GM18507 (cell line): ENCODE measurements at regions not wholly inside any gene's neighbourhood (a gene's known extent, or its start where the extent isn't known, plus 50 kb on each side); places are given as distances from the start of the nearest gene placed in this dataset.

Source experiments
- DNase-seq: peaks from one replicate; pipeline ENCODE4 v3.0.0; 2011; ENCODE audit warnings: low read depth; ENCODE audit not compliant: insufficient read length; ENCODE audit errors: extremely low spot score
- FAIRE-seq: peaks from 2 replicates; lab custom pipeline; 2011; peaks lifted over from hg19 to GRCh38; lab: Jason Lieb, UNC

DNA sequence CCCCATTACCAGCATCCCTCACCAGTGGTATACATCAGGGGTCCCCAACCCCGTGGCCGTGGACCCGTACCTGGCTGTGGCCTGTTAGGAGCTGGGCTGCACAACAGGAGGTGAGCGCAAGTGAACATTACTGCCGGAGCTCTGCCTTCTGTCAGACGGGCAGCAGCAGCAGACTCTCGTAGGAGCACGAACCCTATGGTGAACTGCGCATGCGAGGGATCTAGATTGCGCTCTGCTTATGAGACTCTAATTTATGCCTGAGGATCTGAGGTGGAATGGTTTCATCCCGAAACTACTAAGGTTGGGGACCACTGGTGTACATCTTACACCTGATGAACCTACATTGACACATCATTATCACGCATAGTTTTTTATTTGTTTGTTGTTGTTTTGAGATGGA, 52.8 kb upstream of the DHX15 start:
- no peak for DNase-seq
- no peak for FAIRE-seq

DNA sequence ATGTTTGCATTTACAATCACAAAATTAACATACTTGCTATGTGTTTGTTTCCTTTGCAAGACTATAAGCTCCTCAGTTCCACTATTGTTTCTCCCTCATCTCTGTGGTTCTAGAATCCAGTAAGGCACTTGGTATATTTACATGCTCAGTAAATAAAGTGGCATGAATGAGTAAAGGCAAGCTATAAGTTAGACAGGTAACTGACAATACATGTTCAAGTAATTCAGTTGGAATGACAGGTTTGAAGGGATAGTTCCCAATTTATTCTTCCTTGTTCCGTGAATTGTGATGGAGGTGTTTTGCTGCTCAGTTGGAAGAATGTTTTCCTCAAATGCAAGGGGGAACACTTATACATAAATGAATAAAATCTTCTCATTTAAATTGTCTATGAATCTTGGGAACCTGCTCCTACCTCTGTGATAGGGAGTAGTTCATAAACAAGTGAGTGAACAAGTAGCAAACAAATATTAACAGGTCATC, 54.1 kb upstream of the DHX15 start:
- FAIRE-seq (no peak), DNase-seq (no peak)

DNA sequence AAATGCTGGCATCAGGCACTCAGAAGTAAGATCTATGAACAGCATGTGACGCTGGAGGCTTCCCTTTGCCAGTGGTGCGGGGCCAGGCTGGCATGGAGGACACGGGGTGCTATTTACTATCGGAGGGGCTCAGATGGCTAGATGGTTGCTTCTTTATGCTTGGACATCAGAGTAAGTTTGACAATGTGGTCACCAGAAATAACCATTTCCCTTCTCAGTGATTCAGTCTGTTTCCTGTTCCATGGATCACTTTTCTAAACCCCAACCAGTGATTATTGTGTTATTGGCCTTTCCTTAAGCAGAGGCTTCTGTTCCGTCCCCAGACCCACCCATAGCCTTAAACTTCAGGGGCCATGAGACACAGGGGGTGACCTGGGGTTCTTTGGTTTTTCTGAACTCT, 55.4 kb upstream of the DHX15 start:
- DNase-seq (no peak), FAIRE-seq (no peak)

DNA sequence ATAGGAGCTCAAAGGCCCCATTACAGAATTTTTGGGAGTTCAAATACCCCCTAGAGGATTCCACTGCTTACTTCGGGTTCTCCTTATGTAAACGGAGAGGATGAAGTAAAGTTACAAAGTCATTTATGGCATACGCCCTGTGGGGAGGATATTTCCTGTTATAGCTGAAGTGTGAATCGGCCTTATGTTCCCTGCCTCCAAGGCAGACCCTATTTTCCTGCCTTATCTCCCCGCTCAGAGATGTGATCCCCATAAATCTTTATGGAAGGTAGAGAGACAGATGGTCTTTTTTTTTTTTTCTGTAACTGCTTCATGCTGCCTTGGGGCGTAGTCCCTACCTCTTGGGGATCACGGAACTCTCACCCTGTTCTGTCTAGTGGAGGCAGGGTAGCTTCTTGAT, 56.0 kb upstream of the DHX15 start:
- FAIRE-seq: no peak
- no peak for DNase-seq

DNA sequence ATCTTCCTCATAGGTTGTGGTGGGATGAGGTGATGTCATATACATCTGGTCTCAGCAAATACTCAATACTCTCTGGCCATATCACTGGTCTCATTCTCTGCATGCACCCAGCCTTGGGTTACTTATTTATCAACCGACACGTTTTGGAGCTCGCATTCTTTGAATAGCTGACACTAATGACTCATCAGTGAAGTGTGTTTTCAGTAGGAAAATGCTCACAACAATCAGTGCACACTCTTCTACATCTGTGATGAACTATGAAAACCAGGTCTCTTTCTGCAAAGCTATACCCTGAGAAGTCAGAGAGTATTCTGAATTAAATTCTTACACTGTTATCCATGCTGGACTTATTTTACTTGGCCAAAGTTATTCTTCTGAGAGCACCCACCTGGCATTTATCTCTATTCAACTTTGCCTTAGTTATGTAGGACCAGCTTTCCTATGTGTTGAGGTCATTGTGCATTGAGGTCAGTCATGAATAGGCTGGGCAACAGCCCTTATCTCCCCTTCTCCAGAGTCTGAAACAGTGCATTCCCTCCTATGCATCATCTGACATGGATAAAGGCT, 58.7 kb upstream of the DHX15 start:
- DNase-seq: no peak
- peak; percentile 24 for FAIRE-seq

DNA sequence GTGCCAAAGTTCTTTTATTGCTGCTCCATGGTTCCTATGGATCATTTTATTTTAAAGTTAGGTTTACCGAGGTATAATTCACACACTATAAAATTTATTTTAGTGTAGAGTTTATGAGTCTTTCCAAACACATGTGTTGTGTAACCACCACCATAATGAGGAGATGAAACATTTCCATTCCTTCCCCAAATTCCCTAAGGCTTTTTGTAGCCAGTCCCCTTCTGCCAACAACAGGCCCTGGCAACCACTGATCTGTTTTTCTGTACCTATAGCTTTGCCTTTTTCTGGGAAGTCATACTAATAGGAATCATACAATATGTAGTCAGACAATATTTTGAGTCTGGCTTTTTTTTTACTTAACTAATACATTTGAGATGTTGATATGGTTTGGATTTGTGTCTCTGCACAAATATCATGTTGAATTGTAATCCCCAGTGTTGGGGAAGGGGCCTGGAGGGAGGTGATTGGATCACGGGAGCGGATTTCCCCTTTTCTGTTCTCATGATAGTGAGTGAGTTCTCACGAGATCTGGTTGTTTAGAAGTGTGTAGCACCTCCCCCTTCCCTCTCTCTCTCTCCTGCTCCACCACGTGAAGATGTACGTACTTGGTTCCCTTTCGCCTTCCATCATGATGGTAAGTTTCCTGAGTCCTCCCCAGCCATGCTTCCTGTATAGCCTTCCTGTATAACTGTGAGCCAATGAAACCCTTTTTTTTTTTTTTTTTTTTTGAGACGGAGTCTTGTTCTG, 59.6 kb upstream of the DHX15 start:
- no peak for FAIRE-seq
- DNase-seq: no peak

DNA sequence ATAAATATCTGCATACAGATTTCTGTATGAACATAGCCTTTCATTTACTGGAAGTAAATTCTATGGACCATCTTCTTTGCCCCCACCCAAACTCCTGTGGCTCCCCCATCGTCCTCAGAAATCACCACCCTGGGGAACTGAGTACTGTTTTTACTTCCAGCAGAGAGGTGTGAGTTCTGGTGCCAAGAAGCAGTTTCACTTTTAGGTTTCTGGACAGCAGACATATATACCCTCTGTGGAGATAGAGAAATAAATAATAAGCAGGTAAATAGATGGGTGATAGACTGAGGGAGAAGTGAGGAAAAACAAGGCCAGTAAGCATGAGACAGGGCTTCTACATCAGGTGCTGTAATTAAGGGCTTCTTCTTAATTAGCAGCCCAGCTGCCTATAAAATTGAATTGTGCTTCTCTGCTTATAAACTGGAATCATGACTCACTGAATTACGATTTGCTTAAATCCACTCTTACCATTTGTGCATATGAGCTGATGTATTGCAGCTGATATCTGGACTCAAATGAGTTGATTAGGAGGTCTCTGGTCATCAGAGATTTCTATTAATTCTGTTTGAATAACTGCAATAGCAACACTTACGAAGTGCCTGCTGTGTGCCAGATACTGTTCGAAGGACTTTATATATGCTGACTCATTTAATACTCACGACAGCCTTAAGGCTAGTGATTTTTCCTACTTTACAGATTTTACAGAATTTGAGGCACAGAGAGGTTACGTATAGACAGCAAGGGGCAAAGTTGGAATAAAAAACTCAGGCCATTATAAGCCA, 60.8 kb upstream of the DHX15 start:
- FAIRE-seq (no peak), DNase-seq (no peak)

DNA sequence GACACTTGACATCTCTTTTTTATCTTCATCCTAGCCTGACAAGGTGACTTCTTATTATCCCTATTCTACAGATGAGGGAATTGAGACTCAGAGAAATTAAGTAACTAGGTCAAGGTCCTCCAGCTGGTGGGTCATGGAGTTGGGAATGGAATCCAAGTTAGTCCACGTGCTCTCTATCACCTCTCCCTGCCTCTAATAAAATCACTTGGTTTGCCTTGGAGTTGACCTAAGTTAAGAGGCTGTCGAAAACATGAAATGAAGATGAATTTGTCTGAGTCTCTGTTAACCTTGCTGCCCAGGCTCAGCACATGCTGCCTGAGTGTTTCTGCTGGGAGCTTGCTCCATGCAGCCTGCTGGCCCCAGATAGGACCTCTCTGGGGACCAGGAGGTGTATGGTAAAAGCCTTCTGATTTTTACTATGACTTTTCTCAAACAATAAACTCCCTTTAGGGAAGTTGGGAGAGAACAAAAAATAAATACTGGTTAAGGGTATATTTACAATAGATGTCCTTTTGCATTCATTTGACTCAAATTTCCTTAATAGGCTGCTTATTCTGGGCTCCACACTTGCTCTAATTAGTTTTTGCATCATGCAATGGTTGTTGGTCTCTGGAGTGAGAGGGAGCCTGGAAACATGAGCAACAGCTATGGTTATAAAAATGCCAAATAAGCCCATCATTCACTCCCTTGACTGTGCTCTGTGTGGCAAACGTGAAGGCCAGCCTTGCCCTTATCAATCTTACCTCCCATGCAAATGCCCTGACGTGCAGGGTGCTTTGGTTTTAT, 61.6 kb upstream of the DHX15 start:
- DNase-seq (no peak), FAIRE-seq (no peak)

DNA sequence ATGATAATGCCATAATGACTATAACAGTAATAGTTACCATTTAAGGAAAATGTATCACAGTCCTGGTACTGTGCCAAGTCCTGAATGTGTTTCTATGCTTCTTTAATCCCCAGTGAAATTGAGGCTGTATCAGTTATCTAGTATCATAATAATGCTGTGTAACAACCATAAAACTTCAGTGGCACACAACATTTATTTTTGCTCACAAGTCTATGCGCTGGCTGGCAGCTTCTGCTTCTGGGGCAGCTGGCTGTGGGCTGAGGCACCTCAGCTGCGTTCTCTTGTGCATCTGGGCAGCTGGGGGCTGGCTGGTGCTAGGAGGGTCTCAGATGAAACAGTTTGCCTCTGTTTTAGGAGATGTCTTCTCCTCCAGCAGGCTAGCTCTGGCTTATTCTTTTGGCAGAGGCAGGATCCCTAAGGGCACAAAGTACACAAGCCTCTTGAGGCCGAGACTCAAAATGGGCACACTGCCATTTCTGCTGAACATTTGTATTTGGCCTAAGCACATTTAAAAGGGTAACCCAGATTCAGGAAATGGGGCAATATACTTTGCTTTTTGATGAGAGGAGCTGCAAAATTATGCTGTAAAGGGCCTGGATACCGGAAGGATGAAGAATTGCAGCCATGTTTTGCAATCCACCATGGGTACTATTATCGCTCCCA, 62.6 kb upstream of the DHX15 start:
- DNase-seq (no peak), FAIRE-seq (no peak)

DNA sequence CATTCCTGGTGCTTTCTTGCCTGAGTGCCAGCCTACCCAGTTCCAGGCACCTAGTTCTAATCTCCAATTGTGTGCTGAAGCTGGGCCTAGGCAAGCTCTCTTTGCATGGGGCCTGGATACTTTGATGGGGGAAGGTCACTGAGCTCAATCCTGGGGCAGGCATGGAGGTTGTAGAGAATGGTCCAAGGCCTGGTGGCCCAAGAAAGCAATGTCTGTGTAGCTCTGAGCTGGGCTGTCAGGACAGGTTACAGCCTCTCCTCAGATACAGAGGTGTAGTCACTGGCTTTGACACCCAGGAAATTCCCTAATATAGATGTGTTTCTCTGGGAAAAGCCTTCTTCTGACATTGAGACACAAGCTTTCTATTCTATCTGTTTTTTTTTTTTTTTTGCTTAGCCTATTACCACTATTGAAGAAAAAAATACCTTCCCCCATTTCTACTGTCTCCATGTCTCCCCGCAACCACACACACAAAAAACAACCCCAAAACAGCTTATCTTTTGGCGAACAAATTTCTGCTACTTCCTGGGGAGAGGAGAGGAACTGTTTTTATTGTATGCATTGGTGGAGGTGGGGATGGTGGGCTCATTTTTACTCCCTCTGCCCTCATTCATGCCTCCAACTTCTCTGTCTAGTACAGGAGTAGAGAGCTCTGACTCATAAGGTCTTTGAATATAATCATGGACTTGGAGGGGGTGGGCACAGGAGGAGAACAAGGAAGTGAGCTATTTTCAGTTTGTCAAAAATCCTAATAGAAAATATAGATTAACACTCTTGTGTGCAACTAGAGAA, 66.7 kb upstream of the DHX15 start:
- FAIRE-seq (no peak), DNase-seq (no peak)

DNA sequence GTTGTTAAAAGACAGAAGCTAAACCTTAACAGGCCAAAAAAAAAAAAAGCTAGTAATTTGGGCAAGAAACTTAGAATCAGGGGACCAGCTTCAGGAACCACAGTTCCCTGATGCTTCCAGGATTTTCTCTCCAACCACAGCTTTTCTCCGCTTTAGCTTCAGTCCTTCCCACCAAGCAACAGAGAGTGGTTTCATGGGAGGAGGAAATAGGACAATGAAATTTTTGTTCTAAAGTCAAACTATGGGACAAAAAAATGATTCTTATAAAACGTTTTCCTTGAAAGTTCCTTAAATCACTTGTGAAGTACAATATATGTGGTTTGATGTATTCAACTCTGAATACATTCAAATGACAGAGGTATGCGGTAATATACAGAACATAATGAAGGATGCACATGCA, 71.0 kb upstream of the DHX15 start:
- DNase-seq (no peak), FAIRE-seq (no peak)

DNA sequence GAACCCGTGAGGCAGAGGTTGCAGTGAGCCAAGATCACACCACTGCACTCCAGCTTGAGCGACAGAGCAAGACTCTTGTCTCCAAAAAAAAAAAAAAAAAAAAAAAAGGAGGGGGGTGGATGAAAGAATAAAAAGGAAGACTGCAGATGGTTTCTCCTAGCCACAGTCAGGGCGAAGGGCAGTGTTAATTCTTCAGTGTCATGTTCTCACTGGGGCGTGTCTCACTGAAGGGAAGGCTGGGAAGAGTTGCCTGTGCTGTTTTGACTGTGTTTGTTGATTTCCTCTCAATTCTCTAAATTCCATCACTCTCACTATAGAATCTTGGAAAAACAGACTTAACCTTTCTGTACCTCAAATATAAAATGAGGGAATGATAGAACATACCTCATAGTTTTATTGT, 71.6 kb upstream of the DHX15 start:
- DNase-seq (no peak), FAIRE-seq (no peak)

DNA sequence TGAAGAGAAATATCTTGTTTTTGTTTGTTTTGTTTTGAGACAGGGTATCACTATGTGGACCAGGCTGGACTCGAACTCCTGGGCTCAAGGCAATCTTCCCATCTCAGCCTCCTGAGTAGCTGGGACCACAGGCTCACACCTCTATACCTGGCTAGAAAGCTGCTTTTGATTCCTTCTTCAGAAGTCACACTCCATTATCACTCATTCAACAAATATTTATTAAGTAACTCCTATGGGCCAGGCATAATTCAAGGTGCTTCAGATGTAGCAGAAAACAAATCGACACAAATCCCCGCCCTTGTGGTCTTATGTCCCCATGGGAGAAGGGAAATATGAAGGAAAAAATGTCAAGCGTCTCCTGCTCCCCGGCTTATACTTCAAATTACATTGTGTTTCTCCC, 72.6 kb upstream of the DHX15 start:
- no peak for FAIRE-seq
- DNase-seq: no peak

DNA sequence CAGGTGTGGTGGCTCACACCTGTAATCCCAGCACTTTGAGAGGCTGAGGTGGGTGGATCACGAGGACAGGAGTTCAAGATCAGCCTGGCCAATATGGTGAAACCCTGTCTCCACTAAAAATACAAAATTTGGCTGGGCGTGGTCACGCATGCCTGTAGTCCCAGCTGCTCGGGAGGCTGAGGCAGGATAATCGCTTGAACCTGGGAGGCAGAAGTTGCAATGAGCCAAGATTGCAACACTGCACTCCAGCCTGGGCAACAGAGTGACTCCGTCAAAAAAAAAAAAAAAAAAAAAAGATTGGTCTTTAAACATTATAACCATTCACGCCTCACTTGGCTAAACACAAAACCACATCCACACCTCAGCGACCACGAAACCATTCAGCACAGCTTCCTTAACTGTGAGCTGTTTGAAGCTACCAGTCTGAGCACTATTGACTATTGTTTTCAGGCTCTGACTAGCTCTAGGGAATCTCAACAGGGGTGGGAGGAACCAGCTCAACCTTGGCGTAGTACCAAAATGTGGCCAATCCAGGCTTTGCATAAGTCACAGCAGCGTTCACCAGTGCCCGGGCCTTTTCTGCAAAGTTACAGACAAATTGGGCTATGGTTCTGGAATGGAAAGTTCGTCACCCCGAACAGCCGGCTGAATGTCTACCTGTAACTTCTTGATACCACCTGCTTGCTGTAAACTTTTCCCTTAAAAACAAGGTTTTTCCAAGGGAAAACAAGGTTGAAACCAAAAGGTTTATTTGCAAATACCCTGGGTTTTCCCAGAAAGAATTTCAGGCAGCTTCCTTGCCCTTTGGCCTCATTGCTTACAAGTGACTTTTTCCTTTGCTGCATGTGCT, 73.6 kb upstream of the DHX15 start:
- FAIRE-seq (peak; percentile 94), DNase-seq (peak; percentile 11)

DNA sequence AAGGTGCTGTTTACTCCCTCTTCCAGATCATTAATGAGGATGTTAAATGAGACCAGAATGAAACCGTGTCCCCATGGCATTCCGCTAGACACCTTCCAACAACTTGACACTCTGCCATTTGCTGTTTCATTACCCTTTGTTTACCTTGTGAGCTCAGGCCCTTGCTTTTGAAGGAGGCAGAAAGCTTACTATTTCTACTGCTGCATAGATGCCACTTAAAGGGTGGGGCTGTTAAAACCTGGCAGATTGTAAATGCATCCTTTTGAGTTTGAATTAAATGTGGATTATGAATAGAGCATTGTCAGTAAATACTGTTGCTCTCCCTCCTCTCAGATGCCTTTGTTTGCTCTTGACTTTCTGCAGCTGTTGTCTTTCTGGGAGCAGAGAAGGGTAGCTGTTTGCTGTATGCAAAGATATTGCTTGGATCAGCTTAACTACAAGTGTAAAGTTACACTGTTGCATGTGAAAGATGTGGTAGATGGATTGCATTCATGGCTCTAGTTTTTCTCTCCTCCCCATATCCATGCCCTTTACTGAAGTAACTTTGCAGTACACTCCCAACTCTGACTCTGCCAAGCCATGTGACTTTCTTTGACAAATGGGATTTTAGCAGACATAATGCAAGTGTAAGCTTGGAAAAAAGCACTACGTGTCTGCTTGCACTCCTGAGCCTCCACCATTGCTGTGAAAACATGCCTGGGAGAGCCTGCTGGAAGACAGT, 75.0 kb upstream of the DHX15 start:
- DNase-seq: no peak
- FAIRE-seq: no peak

DNA sequence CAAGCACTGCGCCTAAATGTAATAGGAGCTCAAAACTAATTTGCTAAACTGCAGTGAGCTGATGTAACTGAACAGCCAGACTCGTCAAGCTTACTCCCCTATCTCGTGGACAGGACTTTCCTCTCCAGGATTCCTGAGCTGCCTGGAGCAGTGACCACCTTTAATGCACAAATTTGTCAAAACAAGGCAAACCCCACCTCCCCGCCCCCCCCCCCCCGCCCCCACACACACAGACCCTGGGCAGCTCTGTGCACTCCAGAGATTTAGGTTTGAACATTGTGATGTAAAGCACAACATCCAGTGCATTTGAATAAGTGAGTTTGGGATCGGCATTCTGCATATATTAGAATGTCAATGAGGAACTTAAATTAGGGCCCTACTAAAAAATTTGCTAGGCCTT, 77.7 kb upstream of the DHX15 start:
- FAIRE-seq (no peak), DNase-seq (no peak)

DNA sequence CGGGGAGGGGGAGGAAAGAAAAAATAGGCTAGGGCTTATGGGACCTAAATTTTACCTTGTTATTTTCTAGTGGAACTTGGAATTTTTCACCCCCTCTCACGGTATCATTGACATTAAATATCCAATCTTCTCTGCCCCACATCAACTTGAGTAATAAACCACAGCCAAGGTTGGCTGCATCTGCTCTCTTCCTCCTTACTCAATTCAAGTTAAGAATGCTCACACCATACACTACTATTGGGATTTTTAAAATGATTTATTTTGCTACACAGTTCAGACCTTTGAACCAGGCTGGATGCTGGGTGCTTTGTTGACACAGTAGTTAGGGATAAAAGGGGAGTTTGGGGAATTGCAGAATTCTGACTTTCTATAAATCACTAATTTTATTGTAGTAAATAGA, 78.2 kb upstream of the DHX15 start:
- DNase-seq: no peak
- no peak for FAIRE-seq
